WTC11 (cell line): ENCODE measurements at regions not wholly inside any gene's neighbourhood (a gene's known extent, or its start where the extent isn't known, plus 50 kb on each side); places are given as distances from the start of the nearest gene placed in this dataset.

Source experiments
- ATF2 ChIP-seq: sonication (generic); formaldehyde crosslinking; IDR thresholded peaks from 2 replicates; pipeline ENCODE4 v1.8.1; 2022; ENCODE audit warnings: low read depth, missing genetic modification reagents, borderline replicate concordance
- ATF6 ChIP-seq: sonication (generic); formaldehyde crosslinking; IDR thresholded peaks from 2 replicates; pipeline ENCODE4 v1.8.1; 2023; ENCODE audit warnings: mild to moderate bottlenecking, missing genetic modification reagents
- CTCF ChIP-seq: fragments of 200-600 bp; IDR thresholded peaks from 2 replicates; pipeline ENCODE4 v1.8.0; 2022; ENCODE audit warnings: antibody characterized with exemption
- ELF4 ChIP-seq: sonication (generic); formaldehyde crosslinking; IDR thresholded peaks from 2 replicates; pipeline ENCODE4 v1.8.1; 2022; ENCODE audit warnings: low read depth, mild to moderate bottlenecking, moderate library complexity, missing genetic modification reagents
- JUN ChIP-seq: sonication (generic); formaldehyde crosslinking; IDR thresholded peaks from 2 replicates; pipeline ENCODE4 v1.8.0; 2023; ENCODE audit warnings: mild to moderate bottlenecking, missing genetic modification reagents
- SP1 ChIP-seq: sonication (generic); formaldehyde crosslinking; conservative IDR thresholded peaks from 2 replicates; pipeline ENCODE4 v1.8.1; 2022; ENCODE audit warnings: missing genetic modification reagents
- TCF7 ChIP-seq: sonication (generic); formaldehyde crosslinking; IDR thresholded peaks from 2 replicates; pipeline ENCODE4 v1.8.0; 2022; ENCODE audit warnings: mild to moderate bottlenecking, low read depth, missing genetic modification reagents, moderate library complexity
- TF ChIP-seq, protein P1 (sequence below): sonication (generic); formaldehyde crosslinking; IDR thresholded peaks from 2 replicates; pipeline ENCODE4 v1.8.1; 2022; ENCODE audit warnings: mild to moderate bottlenecking, missing genetic modification reagents, moderate library complexity, borderline replicate concordance
- TF ChIP-seq, protein P2 (sequence below): sonication (generic); formaldehyde crosslinking; conservative IDR thresholded peaks from 2 replicates; pipeline ENCODE4 v1.8.1; 2022; ENCODE audit warnings: mild to moderate bottlenecking, missing genetic modification reagents

GRCh38 chr17:53894591-53894990 is 71.9 kb downstream of the KIF2B start:
- TF ChIP-seq, protein P1, sequence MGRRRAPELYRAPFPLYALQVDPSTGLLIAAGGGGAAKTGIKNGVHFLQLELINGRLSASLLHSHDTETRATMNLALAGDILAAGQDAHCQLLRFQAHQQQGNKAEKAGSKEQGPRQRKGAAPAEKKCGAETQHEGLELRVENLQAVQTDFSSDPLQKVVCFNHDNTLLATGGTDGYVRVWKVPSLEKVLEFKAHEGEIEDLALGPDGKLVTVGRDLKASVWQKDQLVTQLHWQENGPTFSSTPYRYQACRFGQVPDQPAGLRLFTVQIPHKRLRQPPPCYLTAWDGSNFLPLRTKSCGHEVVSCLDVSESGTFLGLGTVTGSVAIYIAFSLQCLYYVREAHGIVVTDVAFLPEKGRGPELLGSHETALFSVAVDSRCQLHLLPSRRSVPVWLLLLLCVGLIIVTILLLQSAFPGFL (CRISPR knock-in tag) = no peak
- TF ChIP-seq JUN (no peak), SP1 (CRISPR knock-in tag) (no peak), TCF7 (CRISPR knock-in tag) (no peak), ATF2 (CRISPR knock-in tag) (no peak), ATF6 (no peak), CTCF (no peak), ELF4 (CRISPR knock-in tag) (no peak)
- TF ChIP-seq, protein P2, sequence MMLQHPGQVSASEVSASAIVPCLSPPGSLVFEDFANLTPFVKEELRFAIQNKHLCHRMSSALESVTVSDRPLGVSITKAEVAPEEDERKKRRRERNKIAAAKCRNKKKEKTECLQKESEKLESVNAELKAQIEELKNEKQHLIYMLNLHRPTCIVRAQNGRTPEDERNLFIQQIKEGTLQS (CRISPR knock-in tag) = no peak
